Progenitor cell of endocrine pancreas (in vitro differentiated cells): ENCODE measurements at regions not wholly inside any gene's neighbourhood (a gene's known extent, or its start where the extent isn't known, plus 50 kb on each side); places are given as distances from the start of the nearest gene placed in this dataset.

ENCODE experiments used
- DNase-seq: peaks from one replicate; pipeline ENCODE4 v3.0.0; 2021; ENCODE audit warnings: low spot score; ENCODE audit not compliant: unreplicated experiment
- H3K27ac Mint-ChIP-seq: 2 replicates; pipeline ENCODE4 v1.8.0; 2021; ENCODE audit warnings: mild to moderate bottlenecking, moderate library complexity, mixed read lengths
- H3K27me3 Mint-ChIP-seq: 2 replicates; pipeline ENCODE4 v1.8.0; 2021; ENCODE audit warnings: mixed read lengths
- H3K36me3 Mint-ChIP-seq: 2 replicates; pipeline ENCODE4 v1.8.0; 2022; ENCODE audit warnings: mixed read lengths; ENCODE audit not compliant: insufficient read depth
- H3K4me1 Mint-ChIP-seq: 2 replicates; pipeline ENCODE4 v1.8.0; 2021; ENCODE audit warnings: low read depth, mixed read lengths
- H3K4me3 Mint-ChIP-seq: 2 replicates; pipeline ENCODE4 v1.8.0; 2021; ENCODE audit warnings: low read depth, mild to moderate bottlenecking, moderate library complexity, mixed read lengths
- H3K9me3 Mint-ChIP-seq: 2 replicates; pipeline ENCODE4 v1.8.0; 2021; ENCODE audit warnings: low read depth, mixed read lengths
- TF ChIP-seq, protein P1 (sequence below): fragments of 200-600 bp; sonication (generic); IDR thresholded peaks from one replicate; pipeline ENCODE4 v1.5.0; 2021; ENCODE audit warnings: antibody characterized with exemption, mild to moderate bottlenecking; ENCODE audit not compliant: unreplicated experiment

DNA sequence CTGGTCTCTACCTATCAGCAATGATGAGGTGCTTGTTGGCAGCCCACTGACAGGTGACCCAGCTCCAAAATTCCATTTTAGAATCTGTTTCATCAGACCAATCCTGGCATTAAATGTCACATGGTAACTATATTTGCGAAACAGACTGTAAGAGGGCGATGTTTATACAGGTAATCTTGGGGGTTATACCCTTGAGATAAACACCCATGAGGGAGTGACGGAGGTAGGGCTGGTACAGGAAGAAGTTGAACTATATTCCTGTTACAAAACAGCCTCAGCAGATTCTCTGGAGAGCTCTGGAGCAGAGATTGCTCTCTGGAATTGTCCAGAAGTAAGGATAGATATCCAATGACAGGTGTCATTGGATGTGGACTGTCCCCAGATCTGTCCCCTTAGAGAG is 444.8 kb upstream of the DPP6 start:
- H3K4me3 Mint-ChIP-seq = no peak overlapping the region
- H3K9me3 Mint-ChIP-seq = peaks cover 67% of the 10 kb centered on the region
- no peak for DNase-seq
- H3K4me1 Mint-ChIP-seq = no peaks in the 10 kb centered on the region
- no peak overlapping the region for H3K27ac Mint-ChIP-seq
- H3K36me3 Mint-ChIP-seq = no peaks in the 10 kb centered on the region
- TF ChIP-seq, protein P1, sequence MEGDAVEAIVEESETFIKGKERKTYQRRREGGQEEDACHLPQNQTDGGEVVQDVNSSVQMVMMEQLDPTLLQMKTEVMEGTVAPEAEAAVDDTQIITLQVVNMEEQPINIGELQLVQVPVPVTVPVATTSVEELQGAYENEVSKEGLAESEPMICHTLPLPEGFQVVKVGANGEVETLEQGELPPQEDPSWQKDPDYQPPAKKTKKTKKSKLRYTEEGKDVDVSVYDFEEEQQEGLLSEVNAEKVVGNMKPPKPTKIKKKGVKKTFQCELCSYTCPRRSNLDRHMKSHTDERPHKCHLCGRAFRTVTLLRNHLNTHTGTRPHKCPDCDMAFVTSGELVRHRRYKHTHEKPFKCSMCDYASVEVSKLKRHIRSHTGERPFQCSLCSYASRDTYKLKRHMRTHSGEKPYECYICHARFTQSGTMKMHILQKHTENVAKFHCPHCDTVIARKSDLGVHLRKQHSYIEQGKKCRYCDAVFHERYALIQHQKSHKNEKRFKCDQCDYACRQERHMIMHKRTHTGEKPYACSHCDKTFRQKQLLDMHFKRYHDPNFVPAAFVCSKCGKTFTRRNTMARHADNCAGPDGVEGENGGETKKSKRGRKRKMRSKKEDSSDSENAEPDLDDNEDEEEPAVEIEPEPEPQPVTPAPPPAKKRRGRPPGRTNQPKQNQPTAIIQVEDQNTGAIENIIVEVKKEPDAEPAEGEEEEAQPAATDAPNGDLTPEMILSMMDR = no peak
- H3K27me3 Mint-ChIP-seq = no peaks in the 10 kb centered on the region

DNA sequence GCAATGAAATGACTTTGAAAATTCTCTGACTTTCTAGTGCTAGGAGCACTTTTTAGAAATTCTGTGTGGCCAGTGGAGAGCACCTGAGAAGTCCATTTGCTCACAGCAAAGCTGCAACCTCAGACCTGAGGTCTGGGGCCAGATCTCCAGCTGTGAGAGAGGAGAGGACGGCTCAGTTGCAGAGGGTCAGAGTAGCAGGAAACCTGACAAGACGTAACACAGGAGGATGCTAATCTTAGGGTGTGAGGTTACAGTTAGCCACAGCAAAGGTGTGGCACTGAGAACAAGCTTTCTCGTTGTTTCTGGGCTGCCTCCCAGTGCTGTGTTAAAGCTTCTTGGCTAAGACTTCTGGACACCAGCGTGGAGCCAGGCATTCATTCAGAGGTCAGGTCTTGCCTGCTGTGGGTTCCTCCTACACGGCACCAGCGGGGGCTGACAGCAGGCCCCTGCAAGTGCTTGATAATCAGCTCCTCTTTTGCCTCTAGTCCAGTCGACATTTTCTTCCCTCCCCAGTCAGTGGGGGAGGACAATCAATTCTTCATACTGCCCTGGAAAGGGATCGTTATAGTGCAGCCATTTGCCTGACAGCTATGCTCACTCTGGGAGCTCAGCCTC is 435.4 kb upstream of the DPP6 start:
- Mint-ChIP-seq H3K4me3 (no peak overlapping the region), H3K36me3 (no peaks in the 10 kb centered on the region), H3K4me1 (no peaks in the 10 kb centered on the region), H3K27me3 (no peaks in the 10 kb centered on the region), H3K27ac (no peak overlapping the region), H3K9me3 (peaks cover 57% of the 10 kb centered on the region)
- DNase-seq = no peak
- TF ChIP-seq, protein P1 = no peak

DNA sequence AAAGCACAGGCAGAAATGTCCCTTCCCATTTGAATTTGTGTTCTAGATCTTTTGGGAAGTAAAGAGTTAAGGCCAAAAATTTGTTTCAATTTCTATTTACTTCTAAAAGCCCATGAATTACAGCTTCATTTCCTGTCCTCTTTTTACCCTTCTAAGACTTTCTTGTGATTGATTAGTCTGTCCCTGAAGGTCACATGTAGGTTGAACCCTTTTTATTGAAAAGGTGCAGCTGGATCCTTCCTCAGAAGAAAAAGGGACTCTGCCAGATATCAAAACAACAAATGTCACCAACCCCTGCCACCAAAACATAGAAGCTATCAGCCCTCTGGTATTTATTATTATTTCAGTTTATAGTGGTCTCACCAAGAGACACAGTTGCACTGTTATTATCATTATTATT is 424.9 kb upstream of the DPP6 start:
- Mint-ChIP-seq H3K36me3 (peaks cover 2% of the 10 kb centered on the region), H3K9me3 (peaks cover 61% of the 10 kb centered on the region)

DNA sequence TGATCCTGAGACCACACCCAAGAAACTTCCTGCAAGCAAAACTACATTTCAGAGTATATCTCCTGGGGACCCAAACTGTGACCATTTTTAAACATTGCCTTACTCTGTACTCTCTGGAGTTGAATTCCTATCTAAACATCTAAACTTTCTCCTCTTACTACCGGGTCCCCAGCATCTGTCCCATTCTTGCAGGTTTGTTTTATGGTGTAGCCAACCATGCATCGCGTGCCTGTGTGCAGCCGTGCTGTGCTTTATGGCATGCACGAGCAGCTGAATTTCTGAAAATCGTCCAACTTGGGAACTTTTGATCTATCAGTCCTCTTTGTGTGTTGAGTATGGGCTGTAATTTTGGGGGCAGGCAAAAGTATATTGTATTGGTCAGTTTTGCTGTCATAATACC is 423.8 kb upstream of the DPP6 start:
- TF ChIP-seq, protein P1 = no peak
- Mint-ChIP-seq H3K36me3 (peaks cover 3% of the 10 kb centered on the region), H3K4me3 (no peak overlapping the region), H3K4me1 (no peaks in the 10 kb centered on the region), H3K27me3 (no peaks in the 10 kb centered on the region), H3K9me3 (peaks cover 58% of the 10 kb centered on the region), H3K27ac (no peak overlapping the region)
- DNase-seq = no peak

More for the DNA sequence above, 424.9 kb upstream of the DPP6 start:
- no peaks in the 10 kb centered on the region for H3K4me1 Mint-ChIP-seq
- no peak overlapping the region for H3K4me3 Mint-ChIP-seq
- H3K27ac Mint-ChIP-seq = no peak overlapping the region
- DNase-seq = no peak
- TF ChIP-seq, protein P1 = no peak
- H3K27me3 Mint-ChIP-seq = no peaks in the 10 kb centered on the region

DNA sequence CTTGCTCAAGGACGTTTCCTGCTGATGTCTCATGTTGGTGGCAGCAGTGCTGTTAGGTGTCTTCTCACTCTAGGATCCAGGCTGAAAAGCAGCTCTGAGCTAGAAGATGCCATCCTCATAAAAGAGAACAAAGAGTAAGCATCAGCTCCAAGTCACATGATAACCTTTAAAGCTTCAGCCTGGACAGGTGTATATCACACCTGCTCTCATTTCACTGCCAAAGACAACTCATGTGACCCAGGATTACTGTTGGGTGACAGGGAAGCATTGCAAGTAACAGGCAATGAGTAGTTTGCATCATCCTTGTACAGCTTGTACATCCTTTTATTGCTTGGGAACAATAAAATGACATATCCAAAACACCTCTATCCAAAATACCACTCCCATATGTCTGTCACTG is 423.4 kb upstream of the DPP6 start:
- H3K36me3 Mint-ChIP-seq = peaks cover 3% of the 10 kb centered on the region
- no peak overlapping the region for H3K27ac Mint-ChIP-seq
- no peaks in the 10 kb centered on the region for H3K27me3 Mint-ChIP-seq
- TF ChIP-seq, protein P1 = no peak
- H3K9me3 Mint-ChIP-seq = peaks cover 58% of the 10 kb centered on the region
- H3K4me3 Mint-ChIP-seq = no peak overlapping the region
- no peaks in the 10 kb centered on the region for H3K4me1 Mint-ChIP-seq
- DNase-seq = no peak
